ENCODE measurements at regions not wholly inside any gene's neighbourhood (a gene's known extent, or its start where the extent isn't known, plus 50 kb on each side); places are given as distances from the start of the nearest gene placed in this dataset.

DNA sequence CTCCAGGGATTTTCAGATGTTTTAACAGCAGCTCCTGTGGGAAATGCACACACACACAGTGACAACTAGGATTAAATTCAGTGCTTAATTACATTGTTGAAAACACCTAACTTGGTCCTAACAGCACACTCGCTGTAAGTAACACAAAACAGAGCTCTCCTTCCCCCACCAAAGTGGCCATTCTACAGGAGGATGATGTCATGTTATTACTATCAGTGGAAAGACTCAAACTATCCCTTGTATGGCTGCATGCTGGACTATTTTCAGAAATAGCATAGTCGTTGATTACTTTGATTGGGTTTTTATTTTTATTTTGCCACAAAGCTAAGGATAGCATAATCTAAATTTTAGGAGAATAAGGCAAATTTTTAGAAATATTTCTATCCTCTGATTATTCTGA is 406.3 kb downstream of the SPRY1 start:
- Mint-ChIP-seq H3K27me3 (peaks cover 4% of the 10 kb centered on the region), H3K36me3 (ENCODE audit: low read depth) (no peaks in the 10 kb centered on the region), H3K27ac (no peak overlapping the region), H3K4me1 (no peaks in the 10 kb centered on the region), H3K9me3 (no peaks in the 10 kb centered on the region), H3K4me3 (no peak overlapping the region)
- ChIA-PET CTCF (interaction anchor here (0.5 kb wide), 1 partner anchor 727 kb away, joined by 3 read pairs; no protein-coding TSS in a partner anchor), POLR2A (no interaction called here)
- DNase-seq, result no peak

GRCh38 chr4:123804196-123804721 is 407.7 kb downstream of the SPRY1 start:
- Mint-ChIP-seq H3K27me3 (peaks cover 7% of the 10 kb centered on the region), H3K4me3 (no peak overlapping the region), H3K36me3 (ENCODE audit: low read depth) (no peaks in the 10 kb centered on the region), H3K27ac (no peak overlapping the region), H3K9me3 (no peaks in the 10 kb centered on the region), H3K4me1 (no peaks in the 10 kb centered on the region)
- ChIA-PET CTCF (interaction anchor here (1.0 kb wide), 1 partner anchor 10 kb away, joined by 3 read pairs; no protein-coding TSS in a partner anchor), POLR2A (no interaction called here)
- no peak for DNase-seq

GRCh38 chr4:123806056-123806455 is 409.5 kb downstream of the SPRY1 start:
- Mint-ChIP-seq H3K27ac (no peak overlapping the region), H3K9me3 (no peaks in the 10 kb centered on the region), H3K4me1 (no peaks in the 10 kb centered on the region), H3K36me3 (ENCODE audit: low read depth) (no peaks in the 10 kb centered on the region), H3K4me3 (no peak overlapping the region), H3K27me3 (peaks cover 5% of the 10 kb centered on the region)
- POLR2A ChIA-PET, result no interaction called here
- no peak for DNase-seq
- CTCF ChIA-PET, result no interaction called here

GRCh38 chr4:123807187-123807586 is 410.6 kb downstream of the SPRY1 start:
- Mint-ChIP-seq H3K27me3 (peaks cover 5% of the 10 kb centered on the region), H3K4me3 (no peak overlapping the region), H3K9me3 (no peaks in the 10 kb centered on the region), H3K4me1 (peaks cover 1% of the 10 kb centered on the region), H3K27ac (no peak overlapping the region), H3K36me3 (ENCODE audit: low read depth) (no peaks in the 10 kb centered on the region)
- POLR2A ChIA-PET, result no interaction called here
- CTCF ChIA-PET, result no interaction called here
- DNase-seq, result no peak

GRCh38 chr4:123807866-123808265 is 411.3 kb downstream of the SPRY1 start:
- H3K27me3 Mint-ChIP-seq, result peaks cover 5% of the 10 kb centered on the region
- peaks cover 1% of the 10 kb centered on the region for H3K4me1 Mint-ChIP-seq
- ChIA-PET POLR2A (no interaction called here), CTCF (interaction anchor here (0.6 kb wide), 1 partner anchor 356 kb away, joined by 3 read pairs; no protein-coding TSS in a partner anchor)
- no peak overlapping the region for H3K4me3 Mint-ChIP-seq
- DNase-seq, result no peak
- no peak overlapping the region for H3K27ac Mint-ChIP-seq
- no peaks in the 10 kb centered on the region for H3K9me3 Mint-ChIP-seq
- H3K36me3 Mint-ChIP-seq (ENCODE audit: low read depth), result no peaks in the 10 kb centered on the region

DNA sequence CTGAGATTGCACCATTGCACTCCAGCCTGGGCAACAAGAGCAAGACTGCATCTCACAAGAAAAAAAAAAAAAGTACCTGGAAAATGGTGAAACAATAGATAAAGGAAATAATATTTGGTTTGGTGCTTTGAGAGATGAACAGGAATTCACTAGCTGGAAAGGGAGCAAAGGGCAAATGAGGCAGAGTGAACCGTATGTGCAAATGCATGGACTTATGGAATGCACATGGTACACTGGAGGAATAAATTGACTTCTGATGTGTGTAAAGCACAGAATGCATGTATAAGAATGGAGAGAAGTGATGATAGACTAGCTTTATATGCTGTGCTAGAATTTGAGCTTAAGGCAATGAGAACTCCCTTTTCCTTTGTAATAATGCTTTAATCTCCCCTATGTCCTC is 413.3 kb downstream of the SPRY1 start:
- H3K36me3 Mint-ChIP-seq (ENCODE audit: low read depth), result no peaks in the 10 kb centered on the region
- no peak overlapping the region for H3K4me3 Mint-ChIP-seq
- H3K4me1 Mint-ChIP-seq, result peaks cover 1% of the 10 kb centered on the region
- H3K9me3 Mint-ChIP-seq, result no peaks in the 10 kb centered on the region
- H3K27me3 Mint-ChIP-seq, result peaks cover 5% of the 10 kb centered on the region
- ChIA-PET POLR2A (no interaction called here), CTCF (interaction anchor here (0.6 kb wide), 1 partner anchor 631 kb away, joined by 3 read pairs; no protein-coding TSS in a partner anchor)
- H3K27ac Mint-ChIP-seq, result no peak overlapping the region
- DNase-seq, result no peak

DNA sequence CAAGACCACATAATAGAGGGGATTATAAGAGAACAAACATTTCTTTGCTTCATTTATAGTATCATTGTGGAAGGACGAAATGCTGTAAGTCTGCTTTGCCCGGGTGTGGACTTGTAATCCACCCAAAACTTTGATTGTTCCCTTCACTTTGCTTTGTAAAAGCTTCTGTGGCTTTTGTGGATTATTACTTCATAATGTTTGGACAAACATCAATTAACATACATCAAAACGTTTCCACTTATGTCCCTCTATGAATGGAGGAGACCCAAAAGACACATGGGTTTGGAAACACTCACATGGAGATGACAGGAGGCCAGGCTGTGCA is 415.4 kb downstream of the SPRY1 start:
- H3K27me3 Mint-ChIP-seq, result peaks cover 2% of the 10 kb centered on the region
- no peak for DNase-seq
- H3K9me3 Mint-ChIP-seq, result no peaks in the 10 kb centered on the region
- H3K4me1 Mint-ChIP-seq, result peaks cover 1% of the 10 kb centered on the region
- H3K27ac Mint-ChIP-seq, result no peak overlapping the region
- no peaks in the 10 kb centered on the region for H3K36me3 Mint-ChIP-seq (ENCODE audit: low read depth)
- ChIA-PET CTCF (no interaction called here), POLR2A (no interaction called here)
- no peak overlapping the region for H3K4me3 Mint-ChIP-seq

- no peaks in the 10 kb centered on the region for H3K36me3 Mint-ChIP-seq (ENCODE audit: low read depth)
- H3K27ac Mint-ChIP-seq, result no peak overlapping the region
- CTCF ChIA-PET, result interaction anchor here (0.9 kb wide), 1 partner anchor 9 kb away, joined by 3 read pairs; no protein-coding TSS in a partner anchor
- peaks cover 1% of the 10 kb centered on the region for H3K4me1 Mint-ChIP-seq
- no peak for DNase-seq
- no peaks in the 10 kb centered on the region for H3K9me3 Mint-ChIP-seq
- peaks cover 2% of the 10 kb centered on the region for H3K27me3 Mint-ChIP-seq
- POLR2A ChIA-PET, result no interaction called here
- no peak overlapping the region for H3K4me3 Mint-ChIP-seq
Measured at GRCh38 chr4:123813901-123814300, 417.3 kb downstream of the SPRY1 start.

GRCh38 chr4:123816462-123816861 is 419.9 kb downstream of the SPRY1 start:
- CTCF ChIA-PET, result no interaction called here
- no peak for DNase-seq
- POLR2A ChIA-PET, result no interaction called here
- Mint-ChIP-seq H3K36me3 (ENCODE audit: low read depth) (no peaks in the 10 kb centered on the region), H3K27me3 (no peaks in the 10 kb centered on the region), H3K4me3 (no peak overlapping the region), H3K9me3 (no peaks in the 10 kb centered on the region), H3K27ac (no peak overlapping the region), H3K4me1 (peaks cover 1% of the 10 kb centered on the region)

DNA sequence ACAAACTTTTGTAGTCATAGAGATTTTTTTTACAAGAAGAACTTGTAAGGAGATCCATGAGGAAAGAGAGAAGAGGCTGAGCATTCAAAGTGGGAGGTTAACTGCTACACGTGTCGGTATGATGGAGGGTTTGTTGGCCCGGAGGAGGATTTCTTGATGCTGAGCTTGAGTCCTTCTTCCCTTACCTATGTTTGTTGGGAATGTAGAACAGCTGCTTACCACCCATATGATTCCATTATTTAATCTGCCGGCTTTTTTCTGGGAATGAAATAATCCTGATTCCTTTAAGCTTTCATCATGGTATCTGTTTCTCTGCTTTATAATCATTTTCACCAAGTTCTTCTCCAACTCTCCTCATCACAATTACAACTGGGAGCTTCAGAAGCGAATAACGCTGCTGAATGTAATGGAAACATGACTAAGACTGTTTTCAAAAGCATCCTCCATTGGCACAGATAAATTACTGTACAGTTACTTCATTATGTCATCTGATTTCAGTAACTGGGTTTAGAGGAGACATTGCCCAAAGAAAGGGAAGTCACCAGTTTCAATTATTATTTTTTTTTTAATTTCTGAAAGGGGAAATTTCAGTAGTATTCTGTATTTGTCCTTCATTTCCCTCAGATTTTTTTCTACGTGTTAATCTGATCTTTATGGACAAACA is 420.6 kb downstream of the SPRY1 start:
- Mint-ChIP-seq H3K36me3 (ENCODE audit: low read depth) (no peaks in the 10 kb centered on the region), H3K27me3 (no peaks in the 10 kb centered on the region), H3K9me3 (no peaks in the 10 kb centered on the region), H3K4me3 (no peak overlapping the region), H3K4me1 (no peaks in the 10 kb centered on the region), H3K27ac (no peak overlapping the region)
- CTCF ChIA-PET, result no interaction called here
- POLR2A ChIA-PET, result no interaction called here
- no peak for DNase-seq

GRCh38 chr4:123819362-123820035 is 422.9 kb downstream of the SPRY1 start:
- ChIA-PET POLR2A (no interaction called here), CTCF (no interaction called here)
- Mint-ChIP-seq H3K4me1 (no peaks in the 10 kb centered on the region), H3K36me3 (ENCODE audit: low read depth) (no peaks in the 10 kb centered on the region), H3K27me3 (no peaks in the 10 kb centered on the region), H3K4me3 (no peak overlapping the region), H3K9me3 (no peaks in the 10 kb centered on the region), H3K27ac (no peak overlapping the region)
- no peak for DNase-seq

GRCh38 chr4:123821861-123822260 is 425.3 kb downstream of the SPRY1 start:
- ChIA-PET CTCF (no interaction called here), POLR2A (no interaction called here)
- Mint-ChIP-seq H3K9me3 (no peaks in the 10 kb centered on the region), H3K4me1 (no peaks in the 10 kb centered on the region), H3K27ac (no peak overlapping the region), H3K36me3 (ENCODE audit: low read depth) (no peaks in the 10 kb centered on the region), H3K27me3 (peaks cover 2% of the 10 kb centered on the region), H3K4me3 (no peak overlapping the region)
- no peak for DNase-seq

GRCh38 chr4:123822353-123822752 is 425.8 kb downstream of the SPRY1 start:
- H3K9me3 Mint-ChIP-seq, result no peaks in the 10 kb centered on the region
- no peak for DNase-seq
- H3K4me1 Mint-ChIP-seq, result no peaks in the 10 kb centered on the region
- H3K36me3 Mint-ChIP-seq (ENCODE audit: low read depth), result no peaks in the 10 kb centered on the region
- H3K4me3 Mint-ChIP-seq, result no peak overlapping the region
- ChIA-PET CTCF (no interaction called here), POLR2A (no interaction called here)
- H3K27me3 Mint-ChIP-seq, result peaks cover 2% of the 10 kb centered on the region
- no peak overlapping the region for H3K27ac Mint-ChIP-seq

GRCh38 chr4:123823244-123823643 is 426.6 kb downstream of the SPRY1 start:
- H3K27ac Mint-ChIP-seq, result no peak overlapping the region
- no peaks in the 10 kb centered on the region for H3K36me3 Mint-ChIP-seq (ENCODE audit: low read depth)
- H3K27me3 Mint-ChIP-seq, result peaks cover 2% of the 10 kb centered on the region
- H3K4me1 Mint-ChIP-seq, result no peaks in the 10 kb centered on the region
- ChIA-PET CTCF (no interaction called here), POLR2A (no interaction called here)
- H3K9me3 Mint-ChIP-seq, result no peaks in the 10 kb centered on the region
- no peak for DNase-seq
- H3K4me3 Mint-ChIP-seq, result no peak overlapping the region
